SK-N-SH treated with all-trans-retinoic acid at 6 μM for 48 hours (cell line): ENCODE measurements at regions not wholly inside any gene's neighbourhood (a gene's known extent, or its start where the extent isn't known, plus 50 kb on each side); places are given as distances from the start of the nearest gene placed in this dataset.
"Not testable (repeated sequence)": the region's sequence is repeated elsewhere in the genome, so short reads cannot be mapped to it uniquely, and the experiment has no call there.

Source experiments
- ATAC-seq: fragments of 200-7000 bp; cut with Tn5 transposase; 3 replicates; pipeline ENCODE4 v1.9.1; 2020; ENCODE audit warnings: mild to moderate bottlenecking, moderate library complexity
- ARNTL ChIP-seq: fragments of 450-650 bp; formaldehyde crosslinking; IDR thresholded peaks from 2 replicates; pipeline ENCODE4 v1.5.0; 2020; ENCODE audit warnings: low read depth, mild to moderate bottlenecking, moderate library complexity, borderline replicate concordance
- BACH2 ChIP-seq: fragments of 250-450 bp; sonication (Bioruptor Pico); IDR thresholded peaks from 2 replicates; pipeline ENCODE4 v1.9.0; 2021; ENCODE audit warnings: mild to moderate bottlenecking, borderline replicate concordance
- CSDC2 ChIP-seq: fragments of 250-450 bp; sonication (Bioruptor Pico); IDR thresholded peaks from 2 replicates; pipeline ENCODE4 v1.5.0; 2020; ENCODE audit warnings: mild to moderate bottlenecking, moderate library complexity
- CSRNP3 ChIP-seq: fragments of 250-450 bp; sonication (Bioruptor Pico); IDR thresholded peaks from 2 replicates; pipeline ENCODE4 v1.5.1; 2021; ENCODE audit warnings: mild to moderate bottlenecking, moderate library complexity
- ESRRG ChIP-seq: fragments of 250-450 bp; sonication (Bioruptor Pico); IDR thresholded peaks from 2 replicates; pipeline ENCODE4 v1.6.1; 2021; ENCODE audit warnings: mild to moderate bottlenecking
- GLIS3 ChIP-seq: fragments of 250-450 bp; sonication (Bioruptor Pico); IDR thresholded peaks from 2 replicates; pipeline ENCODE4 v1.5.0; 2020; ENCODE audit warnings: mild to moderate bottlenecking, moderate library complexity
- ISL1 ChIP-seq: fragments of 250-450 bp; sonication (Bioruptor Pico); IDR thresholded peaks from 2 replicates; pipeline ENCODE4 v2.1.2; 2022; ENCODE audit warnings: mild to moderate bottlenecking, moderate library complexity
- OSR1 ChIP-seq: fragments of 250-450 bp; sonication (Bioruptor Pico); IDR thresholded peaks from 2 replicates; pipeline ENCODE4 v1.8.0; 2022; ENCODE audit warnings: moderate library complexity, mild to moderate bottlenecking, inconsistent platforms
- TCF4 ChIP-seq: fragments of 250-450 bp; sonication (Bioruptor Pico); IDR thresholded peaks from 2 replicates; pipeline ENCODE4 v1.8.0; 2021; ENCODE audit warnings: mild to moderate bottlenecking, moderate library complexity, borderline replicate concordance
- TOX ChIP-seq: fragments of 250-450 bp; sonication (Bioruptor Pico); IDR thresholded peaks from 2 replicates; pipeline ENCODE4 v1.8.0; 2021; ENCODE audit warnings: mild to moderate bottlenecking, moderate library complexity, borderline replicate concordance
- ZC3H10 ChIP-seq: fragments of 250-450 bp; sonication (Bioruptor Pico); IDR thresholded peaks from 2 replicates; pipeline ENCODE4 v1.5.1; 2021; ENCODE audit warnings: mild to moderate bottlenecking, moderate library complexity
- ZFP3 ChIP-seq: fragments of 250-450 bp; sonication (Bioruptor Pico); IDR thresholded peaks from 2 replicates; pipeline ENCODE4 v1.5.0; 2020; ENCODE audit warnings: mild to moderate bottlenecking, moderate library complexity
- ZFP30 ChIP-seq: fragments of 450-650 bp; formaldehyde crosslinking; IDR thresholded peaks from 2 replicates; pipeline ENCODE4 v1.5.0; 2022; ENCODE audit warnings: mild to moderate bottlenecking, moderate library complexity
- ZNF565 ChIP-seq: fragments of 450-650 bp; formaldehyde crosslinking; conservative IDR thresholded peaks from 2 replicates; pipeline ENCODE4 v1.5.0; 2020; ENCODE audit warnings: low read depth, mild to moderate bottlenecking, moderate library complexity
- ZNF70 ChIP-seq: fragments of 450-650 bp; formaldehyde crosslinking; IDR thresholded peaks from 2 replicates; pipeline ENCODE4 v1.5.0; 2020; ENCODE audit warnings: mild to moderate bottlenecking, moderate library complexity
- TF ChIP-seq, protein P1 (sequence below): fragments of 250-450 bp; sonication (Bioruptor Pico); IDR thresholded peaks from 2 replicates; pipeline ENCODE4 v1.8.0; 2020; ENCODE audit warnings: mild to moderate bottlenecking, moderate library complexity, borderline replicate concordance
- TF ChIP-seq, protein P2 (sequence below): fragments of 250-450 bp; sonication (Bioruptor Pico); IDR thresholded peaks from 2 replicates; pipeline ENCODE4 v1.5.0; 2020; ENCODE audit warnings: mild to moderate bottlenecking, moderate library complexity
- TF ChIP-seq, protein P3 (sequence below): fragments of 250-450 bp; sonication (Bioruptor Pico); IDR thresholded peaks from 2 replicates; pipeline ENCODE4 v1.5.1; 2020; ENCODE audit warnings: low read depth, mild to moderate bottlenecking, moderate library complexity
- TF ChIP-seq, protein P4 (sequence below): fragments of 250-450 bp; sonication (Bioruptor Pico); IDR thresholded peaks from 2 replicates; pipeline ENCODE4 v1.8.0; 2021; ENCODE audit warnings: low read depth, mild to moderate bottlenecking, moderate library complexity, borderline replicate concordance

DNA sequence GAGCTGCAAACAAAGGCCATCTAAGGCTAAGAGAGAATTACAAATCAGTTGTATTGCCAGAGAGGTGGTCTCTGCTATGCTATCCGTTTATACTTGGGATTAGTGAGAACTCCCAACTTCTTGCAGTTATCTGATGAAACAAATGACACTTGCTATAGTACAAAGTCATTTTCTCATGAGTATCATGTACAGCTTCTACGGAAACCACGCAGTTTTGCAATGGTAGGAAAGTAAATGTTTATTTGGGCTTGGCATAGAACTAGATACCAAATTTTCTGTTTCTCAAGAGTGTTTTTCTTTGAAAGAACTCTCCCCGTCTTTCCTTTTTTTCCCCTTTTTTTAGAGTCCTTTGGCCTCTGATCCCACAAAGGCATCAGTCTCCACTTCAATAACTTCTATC lies 128.2 kb upstream of the ENPEP start (continued):
- TF ChIP-seq, protein P1, sequence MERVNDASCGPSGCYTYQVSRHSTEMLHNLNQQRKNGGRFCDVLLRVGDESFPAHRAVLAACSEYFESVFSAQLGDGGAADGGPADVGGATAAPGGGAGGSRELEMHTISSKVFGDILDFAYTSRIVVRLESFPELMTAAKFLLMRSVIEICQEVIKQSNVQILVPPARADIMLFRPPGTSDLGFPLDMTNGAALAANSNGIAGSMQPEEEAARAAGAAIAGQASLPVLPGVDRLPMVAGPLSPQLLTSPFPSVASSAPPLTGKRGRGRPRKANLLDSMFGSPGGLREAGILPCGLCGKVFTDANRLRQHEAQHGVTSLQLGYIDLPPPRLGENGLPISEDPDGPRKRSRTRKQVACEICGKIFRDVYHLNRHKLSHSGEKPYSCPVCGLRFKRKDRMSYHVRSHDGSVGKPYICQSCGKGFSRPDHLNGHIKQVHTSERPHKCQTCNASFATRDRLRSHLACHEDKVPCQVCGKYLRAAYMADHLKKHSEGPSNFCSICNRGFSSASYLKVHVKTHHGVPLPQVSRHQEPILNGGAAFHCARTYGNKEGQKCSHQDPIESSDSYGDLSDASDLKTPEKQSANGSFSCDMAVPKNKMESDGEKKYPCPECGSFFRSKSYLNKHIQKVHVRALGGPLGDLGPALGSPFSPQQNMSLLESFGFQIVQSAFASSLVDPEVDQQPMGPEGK (CRISPR knock-in tag) = no peak
- TF ChIP-seq ISL1 (CRISPR knock-in tag) (no peak), ZFP3 (CRISPR knock-in tag) (no peak), BACH2 (CRISPR knock-in tag) (no peak)
- TF ChIP-seq, protein P2, sequence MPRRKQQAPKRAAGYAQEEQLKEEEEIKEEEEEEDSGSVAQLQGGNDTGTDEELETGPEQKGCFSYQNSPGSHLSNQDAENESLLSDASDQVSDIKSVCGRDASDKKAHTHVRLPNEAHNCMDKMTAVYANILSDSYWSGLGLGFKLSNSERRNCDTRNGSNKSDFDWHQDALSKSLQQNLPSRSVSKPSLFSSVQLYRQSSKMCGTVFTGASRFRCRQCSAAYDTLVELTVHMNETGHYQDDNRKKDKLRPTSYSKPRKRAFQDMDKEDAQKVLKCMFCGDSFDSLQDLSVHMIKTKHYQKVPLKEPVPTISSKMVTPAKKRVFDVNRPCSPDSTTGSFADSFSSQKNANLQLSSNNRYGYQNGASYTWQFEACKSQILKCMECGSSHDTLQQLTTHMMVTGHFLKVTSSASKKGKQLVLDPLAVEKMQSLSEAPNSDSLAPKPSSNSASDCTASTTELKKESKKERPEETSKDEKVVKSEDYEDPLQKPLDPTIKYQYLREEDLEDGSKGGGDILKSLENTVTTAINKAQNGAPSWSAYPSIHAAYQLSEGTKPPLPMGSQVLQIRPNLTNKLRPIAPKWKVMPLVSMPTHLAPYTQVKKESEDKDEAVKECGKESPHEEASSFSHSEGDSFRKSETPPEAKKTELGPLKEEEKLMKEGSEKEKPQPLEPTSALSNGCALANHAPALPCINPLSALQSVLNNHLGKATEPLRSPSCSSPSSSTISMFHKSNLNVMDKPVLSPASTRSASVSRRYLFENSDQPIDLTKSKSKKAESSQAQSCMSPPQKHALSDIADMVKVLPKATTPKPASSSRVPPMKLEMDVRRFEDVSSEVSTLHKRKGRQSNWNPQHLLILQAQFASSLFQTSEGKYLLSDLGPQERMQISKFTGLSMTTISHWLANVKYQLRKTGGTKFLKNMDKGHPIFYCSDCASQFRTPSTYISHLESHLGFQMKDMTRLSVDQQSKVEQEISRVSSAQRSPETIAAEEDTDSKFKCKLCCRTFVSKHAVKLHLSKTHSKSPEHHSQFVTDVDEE (CRISPR knock-in tag) = no peak

GRCh38 chr4:110344165-110344564 lies 131.8 kb upstream of the ENPEP start:
- TF ChIP-seq ZNF70 (CRISPR knock-in tag) (no peak), GLIS3 (CRISPR knock-in tag) (no peak), OSR1 (CRISPR knock-in tag) (no peak), CSDC2 (CRISPR knock-in tag) (no peak)
- ATAC-seq = no peak

GRCh38 chr4:110343534-110343933 lies 132.4 kb upstream of the ENPEP start:
- TF ChIP-seq, protein P3, sequence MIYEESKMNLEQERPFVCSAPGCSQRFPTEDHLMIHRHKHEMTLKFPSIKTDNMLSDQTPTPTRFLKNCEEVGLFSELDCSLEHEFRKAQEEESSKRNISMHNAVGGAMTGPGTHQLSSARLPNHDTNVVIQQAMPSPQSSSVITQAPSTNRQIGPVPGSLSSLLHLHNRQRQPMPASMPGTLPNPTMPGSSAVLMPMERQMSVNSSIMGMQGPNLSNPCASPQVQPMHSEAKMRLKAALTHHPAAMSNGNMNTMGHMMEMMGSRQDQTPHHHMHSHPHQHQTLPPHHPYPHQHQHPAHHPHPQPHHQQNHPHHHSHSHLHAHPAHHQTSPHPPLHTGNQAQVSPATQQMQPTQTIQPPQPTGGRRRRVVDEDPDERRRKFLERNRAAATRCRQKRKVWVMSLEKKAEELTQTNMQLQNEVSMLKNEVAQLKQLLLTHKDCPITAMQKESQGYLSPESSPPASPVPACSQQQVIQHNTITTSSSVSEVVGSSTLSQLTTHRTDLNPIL (CRISPR knock-in tag) = no peak
- TF ChIP-seq ISL1 (CRISPR knock-in tag) = no peak
- TF ChIP-seq ZC3H10 (CRISPR knock-in tag) = no peak
- no peak for TF ChIP-seq ZFP30 (CRISPR knock-in tag)
- TF ChIP-seq, all 23 proteins: peak for 0
- no peak for ATAC-seq

DNA sequence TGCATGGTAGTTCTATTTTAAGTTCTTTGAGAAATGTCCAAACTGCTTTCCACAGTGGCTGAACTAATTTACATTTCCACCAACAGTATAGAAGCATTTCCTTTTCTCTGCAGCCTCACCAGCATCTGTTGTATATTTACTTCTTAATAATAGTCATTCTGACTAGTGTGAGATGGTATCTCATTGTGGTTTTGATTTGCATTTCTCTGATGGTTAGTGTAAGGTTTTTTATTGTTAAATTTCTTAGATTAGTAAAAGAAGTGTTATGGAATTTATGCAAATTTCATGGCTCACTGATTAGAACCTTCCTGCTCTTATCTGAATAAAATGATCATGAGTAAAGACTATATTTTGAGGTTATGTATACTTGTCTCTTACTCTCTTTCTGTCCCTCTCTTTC lies 134.8 kb upstream of the ENPEP start:
- not testable (repeated sequence) for ATAC-seq

GRCh38 chr4:110335399-110335798 lies 137.0 kb upstream of the ELOVL6 start:
- TF ChIP-seq BACH2 (CRISPR knock-in tag) (no peak), ZFP3 (CRISPR knock-in tag) (no peak), OSR1 (CRISPR knock-in tag) (no peak), ISL1 (CRISPR knock-in tag) (no peak), ARNTL (no peak), TCF4 (CRISPR knock-in tag) (no peak), ZFP30 (CRISPR knock-in tag) (no peak)
- no peak for ATAC-seq

GRCh38 chr4:110332483-110332882 lies 134.1 kb upstream of the ELOVL6 start:
- ATAC-seq = no peak
- TF ChIP-seq ZNF565 (CRISPR knock-in tag) (no peak), ISL1 (CRISPR knock-in tag) (no peak), TOX (no peak), TCF4 (CRISPR knock-in tag) (no peak), ZNF70 (CRISPR knock-in tag) (no peak), CSRNP3 (no peak), ESRRG (no peak)
- TF ChIP-seq, protein P4, sequence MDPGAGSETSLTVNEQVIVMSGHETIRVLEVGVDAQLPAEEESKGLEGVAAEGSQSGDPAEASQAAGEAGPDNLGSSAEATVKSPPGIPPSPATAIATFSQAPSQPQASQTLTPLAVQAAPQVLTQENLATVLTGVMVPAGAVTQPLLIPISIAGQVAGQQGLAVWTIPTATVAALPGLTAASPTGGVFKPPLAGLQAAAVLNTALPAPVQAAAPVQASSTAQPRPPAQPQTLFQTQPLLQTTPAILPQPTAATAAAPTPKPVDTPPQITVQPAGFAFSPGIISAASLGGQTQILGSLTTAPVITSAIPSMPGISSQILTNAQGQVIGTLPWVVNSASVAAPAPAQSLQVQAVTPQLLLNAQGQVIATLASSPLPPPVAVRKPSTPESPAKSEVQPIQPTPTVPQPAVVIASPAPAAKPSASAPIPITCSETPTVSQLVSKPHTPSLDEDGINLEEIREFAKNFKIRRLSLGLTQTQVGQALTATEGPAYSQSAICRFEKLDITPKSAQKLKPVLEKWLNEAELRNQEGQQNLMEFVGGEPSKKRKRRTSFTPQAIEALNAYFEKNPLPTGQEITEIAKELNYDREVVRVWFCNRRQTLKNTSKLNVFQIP (CRISPR knock-in tag) = no peak
- TF ChIP-seq, protein P2 (CRISPR knock-in tag) = no peak
